ENCODE measurements at regions not wholly inside any gene's neighbourhood (a gene's known extent, or its start where the extent isn't known, plus 50 kb on each side); places are given as distances from the start of the nearest gene placed in this dataset.

DNA sequence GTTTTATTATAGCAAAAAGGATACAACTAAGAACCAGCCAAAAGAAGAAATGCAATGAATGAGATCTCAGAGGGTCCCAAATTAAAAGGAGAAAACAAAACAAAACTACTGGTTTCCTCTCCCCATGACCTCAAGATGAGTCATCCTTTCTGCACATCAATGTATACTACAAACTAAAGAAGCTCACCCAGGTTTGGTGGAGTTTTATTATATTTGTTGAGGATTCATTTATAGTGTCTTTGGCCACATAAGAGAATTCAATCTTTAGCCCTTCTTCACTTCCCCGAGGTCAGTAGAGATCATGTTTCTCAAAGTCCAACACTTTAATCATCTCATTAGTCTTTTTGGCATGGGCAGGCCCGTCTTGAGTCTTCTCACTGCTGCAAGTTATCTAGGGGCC is 210.6 kb downstream of the SLC6A15 start:
- Histone ChIP-seq H2BK12ac (ENCODE audit: low read depth, low read length) (no peak overlapping the region), H2BK5ac (ENCODE audit: low read depth, low read length) (no peak overlapping the region), H3K4me3 (ENCODE audit: extremely low read depth in 1 of 4, insufficient read depth in 2 of 4, low read depth in 3 of 4, low read length in 4 of 4) (no peak overlapping the region), H3K23ac (ENCODE audit: insufficient read length) (no peak overlapping the region), H3K79me2 (ENCODE audit: control insufficient read depth in 1 of 2, insufficient read depth in 2 of 2, low read length in 2 of 2) (no peaks in the 10 kb centered on the region), H3K18ac (ENCODE audit: extremely low read depth, low read length) (no peak overlapping the region), H4K91ac (replicated peaks; ENCODE audit: insufficient read length, low read length) (no peak overlapping the region), H3K4me2 (ENCODE audit: insufficient read depth in 1 of 2, low read depth in 2 of 2, low read length in 2 of 2) (no peak overlapping the region), H3K56ac (replicated peaks; ENCODE audit: insufficient read length, low read depth, low read length) (no peak overlapping the region), H2BK20ac (ENCODE audit: low read length) (no peak overlapping the region), H3K27me3 (replicated peaks in 1 of 4; ENCODE audit: control insufficient read depth in 3 of 4, extremely low read depth in 1 of 4, insufficient read depth in 3 of 4, low read length in 3 of 4) (no peaks in the 10 kb centered on the region), H3K36me3 (ENCODE audit: control insufficient read depth in 2 of 4, insufficient read depth in 4 of 4, low read length in 3 of 4) (no peaks in the 10 kb centered on the region), H3K9ac (replicated peaks in 1 of 4; ENCODE audit: extremely low read depth in 1 of 4, low read depth in 3 of 4, low read length in 3 of 4) (no peak overlapping the region), H4K8ac (ENCODE audit: extremely low read depth, insufficient read depth, low read length) (no peak overlapping the region), H2BK15ac (ENCODE audit: low read length) (no peak overlapping the region), H3K27ac (ENCODE audit: low read depth, low read length) (no peak overlapping the region), H3K4me1 (replicated peaks in 1 of 4; ENCODE audit: control insufficient read depth in 3 of 4, insufficient read depth in 4 of 4, low read length in 3 of 4) (peaks cover 0 to 7% (median 0%) of the 10 kb centered on the region in 4 experiments; a peak in 2 of 7 replicates), H2BK120ac (replicated peaks; ENCODE audit: low read depth, low read length) (no peak overlapping the region), H2AFZ (ENCODE audit: low read length) (no peak overlapping the region), H3K14ac (ENCODE audit: insufficient read length) (no peak overlapping the region), H2AK5ac (ENCODE audit: low read depth, low read length) (no peak overlapping the region), H3K79me1 (ENCODE audit: low read depth, low read length) (no peaks in the 10 kb centered on the region), H4K20me1 (replicated peaks in 1 of 2; ENCODE audit: control insufficient read depth in 1 of 2, insufficient read depth in 2 of 2, low read length in 2 of 2) (no peaks in the 10 kb centered on the region), H3K4ac (replicated peaks; ENCODE audit: insufficient read length, low read depth, low read length) (no peak overlapping the region), H3K23me2 (ENCODE audit: low read depth, low read length) (no peaks in the 10 kb centered on the region; the same call in 1 of the 2 replicates), H3K9me3 (ENCODE audit: insufficient read depth in 2 of 2, low read depth in 1 of 2, low read length in 1 of 2) (no peaks in the 10 kb centered on the region), H4K5ac (ENCODE audit: insufficient read length, low read depth, low read length) (no peak overlapping the region)
- DNase-seq (ENCODE audit: low read depth in 1 of 2, low spot score in 2 of 2), result no peak
- FAIRE-seq, result no peak
- WGBS, 2 experiments (ENCODE audit: extremely low coverage in 1 of 2, insufficient coverage in 1 of 2, insufficient read length in 1 of 2, insufficient replicate concordance in 2 of 2, low coverage in 1 of 2, low lambda C conversion rate in 2 of 2, missing lambda C conversion rate in 1 of 2), result 75% methylated on average over 2 of the region's 2 CpGs; no CpG with 5 or more reads in 1 of the 2 experiments
- ChIA-PET POLR2A (ENCODE audit: partially characterized antibody) (no interaction called here), CTCF (ENCODE audit: partially characterized antibody) (interaction anchor here (1.0 to 1.4 kb wide), 2 partner anchors 8 to 24 kb away, joined by 3 to 5 read pairs; no protein-coding TSS in a partner anchor)
- no peak for TF ChIP-seq TBP (IDR thresholded peaks at IDR 0.05; ENCODE audit: low read depth, low read length)
- TF ChIP-seq SP1 (IDR thresholded peaks at IDR 0.05; ENCODE audit: low read depth, low read length), result no peak
- no peak for TF ChIP-seq POLR2A (IDR thresholded peaks at IDR 0.05; ENCODE audit: control extremely low read depth in 1 of 2, low read depth in 2 of 2, low read length in 2 of 2)
- no peak for TF ChIP-seq TCF12 (IDR thresholded peaks at IDR 0.05; ENCODE audit: low read depth, low read length)
- no peak for TF ChIP-seq CTBP2 (IDR thresholded peaks at IDR 0.05; ENCODE audit: borderline replicate concordance, insufficient read depth, insufficient read length, low read length)
- TF ChIP-seq, protein P1, sequence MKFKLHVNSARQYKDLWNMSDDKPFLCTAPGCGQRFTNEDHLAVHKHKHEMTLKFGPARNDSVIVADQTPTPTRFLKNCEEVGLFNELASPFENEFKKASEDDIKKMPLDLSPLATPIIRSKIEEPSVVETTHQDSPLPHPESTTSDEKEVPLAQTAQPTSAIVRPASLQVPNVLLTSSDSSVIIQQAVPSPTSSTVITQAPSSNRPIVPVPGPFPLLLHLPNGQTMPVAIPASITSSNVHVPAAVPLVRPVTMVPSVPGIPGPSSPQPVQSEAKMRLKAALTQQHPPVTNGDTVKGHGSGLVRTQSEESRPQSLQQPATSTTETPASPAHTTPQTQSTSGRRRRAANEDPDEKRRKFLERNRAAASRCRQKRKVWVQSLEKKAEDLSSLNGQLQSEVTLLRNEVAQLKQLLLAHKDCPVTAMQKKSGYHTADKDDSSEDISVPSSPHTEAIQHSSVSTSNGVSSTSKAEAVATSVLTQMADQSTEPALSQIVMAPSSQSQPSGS (IDR thresholded peaks at IDR 0.05; ENCODE audit: low read length), result no peak
- TF ChIP-seq ASH2L (IDR thresholded peaks at IDR 0.05; ENCODE audit: low read length), result no peak
- TF ChIP-seq ZNF274 (IDR thresholded peaks at IDR 0.05; ENCODE audit: borderline replicate concordance, extremely low read depth, low read length), result no peak
- TF ChIP-seq TAF7 (optimal IDR thresholded peaks at IDR 0.05; ENCODE audit: borderline replicate concordance, low read depth, low read length), result no peak
- TF ChIP-seq EZH2 (IDR thresholded peaks at IDR 0.05; ENCODE audit: low read depth, low read length, severe bottlenecking), result no peak
- no peak for TF ChIP-seq POU5F1 (IDR thresholded peaks at IDR 0.05; ENCODE audit: low read depth, low read length)
- TF ChIP-seq CBX8 (IDR thresholded peaks at IDR 0.05; ENCODE audit: borderline replicate concordance, low read depth, low read length), result no peak
- no peak for TF ChIP-seq SP2 (IDR thresholded peaks at IDR 0.05; ENCODE audit: low read length)

Measured in H1 (cell line).